ENCODE measurements at regions not wholly inside any gene's neighbourhood (a gene's known extent, or its start where the extent isn't known, plus 50 kb on each side); places are given as distances from the start of the nearest gene placed in this dataset.
"Not testable (repeated sequence)": the region's sequence is repeated elsewhere in the genome, so short reads cannot be mapped to it uniquely, and the experiment has no call there.

DNA sequence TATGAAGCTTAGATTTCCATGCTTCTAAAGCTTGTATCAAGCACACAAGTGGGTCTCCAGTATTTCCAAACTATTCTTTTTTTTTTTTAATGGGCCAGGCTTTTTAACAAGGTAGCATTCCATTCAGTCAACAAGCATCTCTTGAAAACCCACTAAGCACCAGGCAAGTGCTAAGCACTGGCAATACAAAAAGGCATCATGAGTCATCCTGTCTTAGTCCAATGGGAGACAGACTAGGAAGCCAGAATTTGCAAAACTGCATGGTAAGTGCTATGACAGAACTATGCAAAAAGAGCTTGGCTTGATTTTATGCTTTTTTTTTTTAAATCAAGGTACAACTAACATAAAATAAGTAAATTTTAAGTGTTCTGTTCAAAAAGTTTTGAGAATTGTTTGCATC, 109.3 kb upstream of the DST start:
- no peak for DNase-seq (ENCODE audit: extremely low read depth in 1 of 2, low read depth in 1 of 2)

DNA sequence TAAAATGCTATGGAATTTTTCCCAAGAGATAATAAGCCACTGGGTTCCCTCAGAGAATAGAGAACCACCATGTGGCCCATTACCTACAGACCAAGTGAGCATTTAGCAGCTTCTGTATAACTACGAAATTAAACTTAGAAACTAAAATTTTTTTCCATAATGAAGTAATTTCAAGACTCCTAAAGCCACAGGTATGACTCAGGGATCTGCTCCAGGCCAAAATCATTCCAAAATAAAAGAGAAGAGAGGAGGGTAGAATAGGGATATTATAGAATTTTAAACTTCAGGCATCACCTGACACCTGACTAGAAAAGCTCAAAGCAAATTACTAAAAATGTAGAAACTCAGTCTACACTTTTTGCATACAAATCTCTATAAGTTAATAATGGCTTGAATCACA, 108.9 kb upstream of the DST start:
- DNase-seq (ENCODE audit: extremely low read depth in 1 of 2, low read depth in 1 of 2) = no peak

DNA sequence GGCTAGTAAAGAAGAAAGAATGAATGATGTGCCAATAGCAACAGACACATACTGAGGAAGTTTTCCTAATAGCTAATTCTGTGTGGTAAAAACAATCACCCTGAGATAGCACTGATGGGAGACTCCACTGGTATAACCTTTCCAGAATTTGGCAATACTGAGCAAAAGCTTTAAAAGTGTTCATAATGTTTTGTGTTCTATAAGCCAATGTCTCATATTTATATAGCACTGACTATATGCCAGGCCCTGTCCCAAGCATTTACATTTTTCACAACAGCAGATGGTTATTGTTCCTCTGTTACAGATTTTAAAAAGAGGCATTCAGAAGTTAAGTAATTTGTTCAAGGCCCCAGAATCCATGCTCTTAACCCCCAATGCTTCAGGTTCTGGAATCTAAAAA, 108.0 kb upstream of the DST start:
- no peak for DNase-seq (ENCODE audit: extremely low read depth in 1 of 2, low read depth in 1 of 2)

DNA sequence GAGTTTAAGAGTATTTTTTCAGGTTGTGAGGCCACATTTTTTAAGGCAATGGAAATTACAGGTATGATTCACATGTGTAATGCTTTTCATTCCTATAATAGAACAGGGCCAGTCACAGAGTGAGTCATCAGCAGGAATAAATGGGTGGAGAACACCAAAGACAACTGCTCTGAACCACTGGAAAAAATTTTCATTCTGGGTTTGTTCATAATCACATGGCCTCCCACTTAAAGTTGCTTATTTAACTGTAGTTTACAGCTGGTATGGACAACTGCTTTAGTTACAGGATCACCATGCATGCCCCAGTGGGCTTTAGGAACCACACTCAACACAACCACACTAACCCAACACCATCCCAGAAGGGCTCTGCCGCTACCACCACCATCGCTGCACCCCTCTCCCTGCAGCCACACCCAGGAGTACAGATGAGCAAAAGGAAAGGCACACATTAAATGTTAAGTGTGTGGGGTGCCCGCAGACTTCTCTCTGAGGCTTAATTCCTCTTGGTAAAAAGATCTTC, 107.0 kb upstream of the DST start:
- no peak for DNase-seq (ENCODE audit: extremely low read depth in 1 of 2, low read depth in 1 of 2)

DNA sequence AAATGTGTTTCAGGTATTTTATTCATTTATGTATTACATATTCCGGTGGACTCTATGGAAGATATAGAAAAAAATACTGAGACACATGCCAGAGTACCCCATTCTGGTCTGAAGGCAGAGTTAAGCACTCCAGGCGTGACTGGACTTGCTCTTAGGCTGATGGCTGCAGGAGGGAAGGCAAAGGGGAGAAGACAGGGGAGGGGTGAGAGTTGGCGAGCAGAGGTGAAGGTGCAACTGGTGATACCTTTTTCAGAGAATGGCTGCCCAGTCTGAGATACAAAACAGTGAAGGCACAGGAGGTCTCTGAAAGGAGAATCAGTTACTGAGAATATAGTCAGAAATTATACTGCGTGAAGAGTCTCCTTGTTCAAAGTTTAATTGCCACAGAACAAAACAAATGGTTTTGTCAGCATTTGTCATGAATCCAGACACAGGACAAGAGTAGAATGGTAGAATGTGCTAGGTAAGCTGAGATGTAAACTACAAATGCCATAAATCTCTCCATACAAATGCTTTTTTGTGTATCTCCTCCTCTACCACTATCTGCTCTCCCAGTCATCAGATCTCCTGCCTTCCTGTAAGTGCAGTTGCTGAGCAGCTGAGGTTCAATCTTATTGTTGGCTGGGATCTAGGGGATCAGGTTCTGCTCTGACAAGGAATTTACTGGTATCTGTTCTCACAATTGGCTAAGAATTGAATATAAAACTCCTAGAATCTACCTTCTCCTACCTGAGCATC, 104.2 kb upstream of the DST start:
- no peak for DNase-seq (ENCODE audit: extremely low read depth in 1 of 2, low read depth in 1 of 2)

DNA sequence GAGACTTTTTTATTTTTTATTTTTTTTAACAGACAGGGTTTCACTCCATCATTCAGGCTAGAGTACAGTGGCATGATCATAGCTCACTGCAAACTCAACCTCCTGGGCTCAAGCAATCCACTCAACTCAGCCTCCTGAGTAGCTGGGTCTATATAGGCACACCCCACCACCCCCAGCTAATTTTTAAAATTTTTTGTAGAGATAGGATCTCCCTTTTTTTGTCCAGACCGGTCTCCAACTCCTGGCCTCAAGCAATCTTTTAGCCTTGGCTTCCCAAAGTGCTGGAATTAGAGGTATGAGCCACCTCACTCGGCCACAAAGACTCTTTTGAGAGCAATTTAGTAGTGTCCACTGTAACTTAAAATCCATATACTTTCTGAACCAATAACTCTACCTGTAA, 103.3 kb upstream of the DST start:
- no peak for DNase-seq (ENCODE audit: extremely low read depth in 1 of 2, low read depth in 1 of 2)

DNA sequence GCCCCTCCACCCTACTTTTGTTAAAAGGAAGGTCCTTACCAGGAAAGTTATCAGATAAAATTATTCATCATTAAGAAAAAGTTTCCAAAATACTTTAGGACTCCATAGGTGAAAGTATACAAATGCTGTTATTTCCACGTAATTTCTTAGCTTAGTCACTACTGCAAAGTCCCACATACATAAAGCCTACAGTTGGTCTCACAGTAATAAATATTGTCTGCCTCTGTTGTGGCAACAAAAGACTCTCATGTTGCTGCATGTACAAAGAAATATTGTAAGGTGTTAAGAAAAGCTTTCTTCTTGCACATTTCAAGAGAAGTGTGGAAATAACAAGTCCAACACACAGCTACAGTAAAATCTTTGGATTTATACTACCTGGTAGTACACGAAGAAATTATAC, 102.4 kb upstream of the DST start:
- no peak for DNase-seq (ENCODE audit: extremely low read depth in 1 of 2, low read depth in 1 of 2)

DNA sequence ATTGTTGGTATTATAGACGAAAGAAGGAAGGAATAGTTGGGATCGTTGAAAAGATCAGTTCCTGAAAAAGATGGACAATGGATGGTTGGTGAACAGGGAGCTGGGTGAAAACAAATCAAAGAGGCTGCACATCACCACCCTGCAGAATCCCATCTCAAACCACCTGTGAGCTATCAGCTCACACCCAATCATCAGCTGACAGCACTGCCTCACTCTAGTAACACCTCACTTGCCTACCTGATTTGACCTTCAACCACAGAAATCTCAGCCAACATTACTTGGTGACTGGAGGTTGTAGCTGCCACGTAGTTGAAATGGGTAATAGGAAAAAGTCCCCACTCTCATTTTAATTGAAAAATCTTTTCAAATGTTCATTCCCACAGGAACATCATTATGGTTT, 101.8 kb upstream of the DST start:
- no peak for DNase-seq (ENCODE audit: extremely low read depth in 1 of 2, low read depth in 1 of 2)

DNA sequence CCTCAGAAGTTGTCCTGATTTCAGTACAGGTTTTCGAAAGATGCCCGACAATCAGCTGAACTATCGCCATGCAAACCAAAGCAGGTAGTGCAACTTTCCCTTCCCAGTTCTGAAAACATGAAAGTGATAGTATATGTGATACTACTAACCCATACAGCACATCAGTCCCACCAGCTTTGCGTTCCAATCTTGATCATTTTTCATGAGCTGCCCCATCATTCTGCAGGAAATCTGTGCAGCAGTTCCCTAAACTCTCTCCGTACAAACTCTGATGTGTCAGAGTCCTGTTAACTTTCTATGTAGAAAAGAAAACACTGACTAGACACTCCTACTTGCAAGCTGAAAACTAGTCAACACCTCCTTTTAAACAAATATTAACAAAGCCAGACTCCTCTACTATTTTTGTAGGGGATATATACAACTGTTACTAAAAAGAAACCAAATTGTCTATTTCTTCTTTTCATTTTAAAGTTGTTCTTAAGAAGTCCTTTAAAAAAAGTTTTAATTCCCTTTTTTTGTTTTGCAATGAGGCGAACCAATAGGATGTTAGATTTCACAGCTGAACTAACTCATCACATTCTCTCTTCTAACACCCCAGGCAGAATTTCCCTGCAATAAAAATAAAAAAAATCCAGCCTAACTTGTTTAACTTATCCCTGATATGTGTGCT, 99.6 kb upstream of the DST start:
- no peak for DNase-seq (ENCODE audit: extremely low read depth in 1 of 2, low read depth in 1 of 2)

DNA sequence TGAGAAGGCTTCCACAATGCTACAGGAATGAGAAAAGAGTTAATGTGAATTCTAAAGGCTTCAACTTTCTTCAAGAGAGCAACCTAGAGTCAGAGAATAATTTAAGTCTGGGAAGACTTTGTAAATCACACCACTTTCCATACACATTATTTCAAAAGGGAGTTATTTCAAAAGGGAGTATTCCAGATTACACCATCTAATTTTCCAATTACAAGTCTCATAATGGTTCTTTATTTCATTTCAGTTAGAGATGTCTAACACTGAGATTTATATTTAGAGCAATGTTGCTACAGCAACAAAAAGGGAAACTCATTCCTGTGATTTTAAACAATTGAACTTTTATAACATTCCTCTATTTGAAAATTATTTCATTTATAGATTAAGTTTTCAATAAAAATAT, 98.8 kb upstream of the DST start:
- DNase-seq (ENCODE audit: extremely low read depth in 1 of 2, low read depth in 1 of 2) = no peak

DNA sequence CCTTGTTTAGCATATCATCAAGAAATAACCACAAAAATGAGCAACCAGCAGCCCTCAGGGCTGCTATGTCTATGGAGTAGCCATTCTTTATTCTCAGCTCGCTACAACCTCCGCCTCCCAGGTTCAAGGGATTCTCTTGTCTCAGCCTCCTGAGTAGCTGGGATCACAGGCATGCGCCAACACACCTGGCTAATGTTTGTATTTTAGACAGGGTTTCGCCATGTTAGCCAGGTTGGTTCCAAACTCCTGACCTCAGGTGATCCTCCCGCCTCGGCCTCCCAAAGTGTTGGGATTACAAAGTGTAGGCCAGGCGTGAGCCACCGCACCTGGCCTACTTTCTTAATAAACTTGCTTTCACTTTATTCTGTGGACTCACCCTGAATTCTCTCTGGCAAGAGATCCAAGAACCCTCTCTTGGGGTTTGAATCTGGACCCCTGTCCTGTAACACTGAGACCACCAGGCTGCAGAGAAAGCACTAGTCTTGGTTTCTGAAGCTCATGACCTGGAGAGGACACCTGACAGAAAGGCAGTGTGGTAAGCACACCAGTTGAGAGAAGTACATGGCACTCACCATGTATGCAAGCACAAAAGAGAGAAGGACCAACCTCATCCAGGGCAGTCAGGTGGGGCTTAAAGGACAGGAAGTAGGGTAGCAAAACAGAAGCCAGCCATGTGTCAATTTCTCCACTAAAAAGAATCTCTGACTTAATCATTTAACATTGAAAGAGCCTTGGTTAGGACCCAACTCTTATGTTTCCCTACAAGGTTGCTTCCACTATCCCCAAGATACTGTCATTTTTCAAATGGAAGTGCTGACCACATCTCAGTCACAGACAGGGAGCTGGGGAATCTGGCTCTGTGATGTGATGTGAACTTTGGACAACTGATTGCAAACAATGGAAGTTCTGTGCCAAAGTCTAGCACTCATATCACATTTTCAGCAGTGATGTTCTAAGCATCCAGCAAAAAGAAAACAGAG, 97.4 kb upstream of the DST start:
- DNase-seq (ENCODE audit: extremely low read depth in 1 of 2, low read depth in 1 of 2) = no peak

DNA sequence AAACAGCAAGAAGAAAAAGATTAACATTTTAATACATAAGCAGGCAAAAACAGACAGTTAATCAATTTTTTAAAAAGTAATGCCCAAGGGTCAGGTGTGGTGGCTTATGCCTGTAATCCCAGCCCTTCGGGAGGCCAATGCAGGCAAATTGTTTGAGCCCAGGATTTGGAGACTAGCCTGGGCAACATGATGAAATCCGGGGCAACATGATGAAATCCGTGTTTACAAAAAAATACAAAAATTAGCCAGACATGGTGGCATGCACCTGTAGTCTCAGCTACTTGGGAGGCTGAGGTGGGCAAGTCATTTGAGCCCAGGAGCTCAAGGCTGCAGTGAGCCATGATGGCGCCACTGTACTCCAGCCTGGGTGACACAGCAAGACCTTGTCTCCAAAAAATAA, 94.1 kb upstream of the DST start:
- no peak for DNase-seq (ENCODE audit: extremely low read depth in 1 of 2, low read depth in 1 of 2)

DNA sequence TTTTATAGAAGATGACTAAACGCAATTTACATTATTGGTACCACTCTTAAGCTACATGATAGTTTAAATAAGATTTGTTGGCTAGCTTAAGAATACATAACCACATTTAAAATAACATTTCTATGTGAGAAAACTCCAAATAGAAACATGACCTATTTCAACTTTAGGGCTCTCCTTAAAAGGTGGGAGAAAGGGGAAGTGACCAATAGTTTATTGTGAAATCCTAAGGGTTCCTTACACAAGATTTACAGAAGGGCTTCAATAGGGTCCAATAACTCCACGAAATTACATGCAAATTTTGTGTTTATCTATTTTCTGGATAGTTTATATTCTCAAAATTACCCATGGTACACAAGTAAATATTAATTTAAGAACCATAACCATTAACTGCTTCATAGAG, 91.6 kb upstream of the DST start:
- no peak for DNase-seq (ENCODE audit: extremely low read depth in 1 of 2, low read depth in 1 of 2)

DNA sequence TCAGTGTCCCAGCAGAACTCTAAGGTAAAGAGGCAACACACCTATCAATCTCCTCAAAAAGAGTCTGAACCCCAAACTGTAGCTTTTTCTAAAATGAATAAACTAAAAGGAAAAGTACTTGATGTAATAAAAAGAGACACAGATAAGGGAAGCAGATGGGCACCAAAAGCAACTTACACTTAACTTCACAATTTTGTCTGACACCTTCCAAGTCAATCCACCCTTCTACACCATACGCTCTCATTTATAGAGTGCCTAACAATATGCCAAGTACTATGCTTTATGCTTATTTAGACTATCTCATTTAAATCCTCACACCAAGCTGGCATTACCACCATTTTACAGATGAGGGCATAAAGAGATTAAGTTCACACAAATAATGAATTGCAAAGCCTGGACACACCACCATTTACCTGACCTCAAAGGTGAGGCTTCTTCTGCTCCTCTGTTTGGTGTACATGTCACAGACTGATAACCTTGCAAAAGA, 90.6 kb upstream of the DST start:
- no peak for DNase-seq (ENCODE audit: extremely low read depth in 1 of 2, low read depth in 1 of 2)

DNA sequence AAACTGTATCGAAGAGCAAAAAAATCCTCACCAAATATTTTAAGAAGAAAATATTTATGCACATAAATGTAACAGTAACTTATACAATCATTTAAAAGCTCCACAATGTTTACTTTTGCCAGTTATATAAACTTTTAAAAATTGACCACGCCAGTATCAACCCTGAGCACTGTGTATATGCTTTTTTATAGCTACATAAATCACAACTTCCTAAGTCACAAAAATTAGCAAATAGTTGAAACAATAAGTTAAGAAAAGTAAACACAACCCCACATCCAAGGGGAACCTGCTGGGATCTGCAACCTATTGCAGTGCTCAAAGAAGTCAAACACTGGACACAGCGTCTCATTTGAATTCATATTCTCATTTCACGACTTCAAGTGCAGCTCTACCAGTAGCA, 89.8 kb upstream of the DST start:
- DNase-seq (ENCODE audit: extremely low read depth in 1 of 2, low read depth in 1 of 2) = no peak

DNA sequence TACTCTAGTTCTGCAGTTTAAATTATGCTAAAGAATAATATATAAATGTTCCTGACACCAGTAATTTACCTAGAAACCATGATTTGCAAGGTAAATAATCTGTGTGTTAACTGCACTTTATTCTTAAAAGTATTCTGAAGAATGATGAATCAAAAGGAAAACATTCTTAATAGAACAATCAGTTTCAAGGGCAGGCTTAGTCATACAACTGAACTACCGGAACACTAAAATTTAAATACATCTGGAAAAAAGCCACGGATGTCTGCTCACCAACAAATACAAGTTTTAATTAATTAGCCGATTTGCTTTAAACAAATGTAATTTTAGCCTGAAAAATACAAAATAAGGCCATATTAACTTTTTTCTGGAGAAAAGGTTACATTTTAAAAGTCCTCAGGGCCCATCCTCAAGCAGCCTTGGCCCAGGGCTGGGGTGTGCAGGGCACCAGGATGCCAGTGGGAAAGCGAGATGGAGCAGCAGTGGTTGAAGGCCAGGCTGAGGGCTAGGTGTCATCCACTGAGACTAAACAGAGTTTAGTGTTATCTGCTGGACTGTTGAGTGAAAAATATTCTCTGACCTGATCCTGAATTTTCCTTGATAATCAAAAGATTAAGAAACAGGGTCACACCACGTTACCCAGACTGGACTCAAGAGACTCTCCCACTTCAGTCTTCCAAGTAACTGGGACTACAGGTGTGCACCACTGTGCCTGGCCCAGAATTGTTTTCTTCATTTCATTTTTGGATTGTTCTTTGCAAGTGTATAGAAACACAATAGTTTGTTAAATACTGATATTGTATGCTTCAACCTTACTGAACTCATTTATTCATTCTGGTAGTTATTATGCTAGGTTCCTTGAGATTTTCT, 88.2 kb upstream of the DST start:
- DNase-seq (ENCODE audit: extremely low read depth in 1 of 2, low read depth in 1 of 2) = no peak

DNA sequence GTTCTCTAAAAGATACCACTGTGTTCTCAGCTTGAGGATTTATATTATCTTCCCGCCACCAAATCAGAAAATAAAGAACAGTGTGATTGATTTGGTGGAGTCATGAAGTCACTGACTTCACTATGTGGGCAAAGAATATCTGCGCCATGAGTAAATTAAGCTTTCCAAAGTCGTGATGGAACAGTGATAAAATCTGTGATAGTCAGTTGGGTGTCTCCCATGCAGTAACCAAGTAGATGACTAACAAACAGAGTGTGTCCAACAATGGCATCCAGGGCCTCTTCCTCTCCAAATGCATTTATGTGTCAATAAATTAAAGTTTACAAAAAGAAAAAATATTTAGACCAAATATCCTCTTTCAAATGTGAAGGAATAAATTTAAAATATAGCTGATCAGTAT, 87.0 kb upstream of the DST start:
- DNase-seq (ENCODE audit: extremely low read depth in 1 of 2, low read depth in 1 of 2) = no peak

DNA sequence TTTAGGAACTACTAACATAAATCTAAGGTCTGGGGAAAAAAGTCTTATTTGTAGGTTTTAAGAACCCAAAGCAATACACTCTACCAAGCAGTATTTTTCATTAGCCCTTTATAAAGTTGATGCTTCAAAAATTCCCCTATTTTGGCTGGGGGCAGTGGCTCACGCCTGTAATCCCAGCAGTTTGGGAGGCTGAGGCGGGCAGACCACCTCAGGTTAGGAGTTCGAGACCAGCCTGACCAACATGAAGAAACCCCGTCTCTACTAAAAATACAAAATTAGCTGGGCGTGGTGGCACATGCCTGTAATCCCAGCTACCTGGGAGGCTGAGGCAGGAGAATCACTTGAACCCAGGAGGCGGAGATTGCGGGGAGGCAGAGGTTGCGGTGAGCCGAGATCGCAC, 86.5 kb upstream of the DST start:
- DNase-seq (ENCODE audit: extremely low read depth in 1 of 2, low read depth in 1 of 2) = not testable (repeated sequence)

DNA sequence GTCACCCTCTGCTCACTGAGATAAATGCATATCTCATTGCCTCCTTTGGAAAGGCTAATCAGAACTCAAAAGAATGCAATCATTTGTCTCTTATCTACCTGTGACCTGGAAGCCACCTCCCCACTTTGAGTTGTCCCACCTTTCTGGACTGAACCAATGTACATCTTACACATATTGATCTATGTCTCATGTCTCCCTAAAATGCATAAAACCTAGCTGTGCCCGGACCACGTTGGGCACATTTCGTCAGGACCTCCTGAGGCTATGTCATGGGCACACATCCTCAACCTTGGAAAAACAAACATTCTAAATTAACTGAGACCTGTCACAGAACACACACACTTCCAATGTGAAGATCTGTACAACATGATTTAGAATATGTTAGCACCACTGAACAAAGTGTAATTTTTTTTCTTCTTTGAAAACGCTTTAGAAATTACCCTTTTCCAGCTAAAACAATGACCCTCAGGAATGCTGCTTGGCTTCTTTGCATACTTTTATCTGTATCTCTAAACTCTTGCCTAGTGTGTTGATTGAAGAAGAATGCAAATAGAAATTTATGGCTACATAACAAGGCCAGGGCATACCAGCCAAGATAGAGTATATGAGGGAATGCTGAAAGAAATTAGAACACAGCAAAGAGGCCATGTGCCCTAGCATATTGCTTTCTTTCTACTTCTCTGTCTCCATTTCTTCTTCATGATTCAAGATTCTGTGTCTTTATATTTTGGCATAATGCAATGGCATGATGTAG, 84.6 kb upstream of the DST start:
- no peak for DNase-seq (ENCODE audit: extremely low read depth in 1 of 2, low read depth in 1 of 2)

DNA sequence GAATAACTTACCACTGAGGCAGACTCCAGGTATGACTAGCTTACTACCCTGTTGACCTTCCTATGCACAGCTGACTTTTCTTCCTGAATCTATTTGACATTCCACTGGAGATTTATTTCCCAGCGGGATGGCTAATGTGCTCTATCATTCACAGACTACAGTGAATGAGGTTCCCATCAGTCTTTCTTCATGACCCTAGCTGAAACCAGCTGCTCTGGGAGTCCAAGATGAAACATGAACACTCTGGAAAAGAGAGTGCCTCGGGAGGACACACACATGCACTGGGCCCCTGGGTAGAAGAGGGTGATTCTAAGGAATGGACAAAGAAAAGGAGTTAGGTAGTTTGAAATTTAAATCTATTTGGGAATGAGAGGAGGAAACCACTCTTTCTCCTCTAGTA, 82.6 kb upstream of the DST start:
- DNase-seq (ENCODE audit: extremely low read depth in 1 of 2, low read depth in 1 of 2) = no peak

All from activated CD8-positive, alpha-beta memory T cell treated with anti-CD3 and anti-CD28 coated beads for 1 hour (primary cell).